Activated CD4-positive, alpha-beta T cell treated with anti-CD3 and anti-CD28 coated beads, Interleukin-2, amount 50 U/mL, for 1 hour (primary cell): ENCODE measurements at regions not wholly inside any gene's neighbourhood (a gene's known extent, or its start where the extent isn't known, plus 50 kb on each side); places are given as distances from the start of the nearest gene placed in this dataset.

Experiments
- DNase-seq: peaks from one replicate; pipeline ENCODE4 v3.0.0-alpha.2; 2020

DNA sequence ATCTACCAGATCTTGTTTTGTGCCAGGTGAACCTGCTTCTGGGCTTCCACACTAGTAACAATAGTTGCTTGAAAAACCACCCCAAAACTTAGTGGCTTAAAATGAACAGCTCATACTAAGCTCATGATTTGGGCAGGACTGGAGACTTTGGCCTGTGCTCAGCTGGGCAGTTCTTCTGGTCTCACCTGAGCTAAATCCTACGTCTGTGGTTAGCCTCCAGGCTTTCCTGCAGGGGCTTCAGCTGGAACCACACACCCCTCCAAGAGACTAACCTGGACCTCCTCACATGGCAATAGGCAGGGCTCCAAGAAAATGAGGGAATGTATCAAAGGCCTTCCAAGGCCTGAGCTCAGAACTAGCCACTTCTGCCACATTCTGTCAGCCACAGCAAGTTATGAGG lies 144.1 kb downstream of the CD8B2 start:
- no peak for DNase-seq

DNA sequence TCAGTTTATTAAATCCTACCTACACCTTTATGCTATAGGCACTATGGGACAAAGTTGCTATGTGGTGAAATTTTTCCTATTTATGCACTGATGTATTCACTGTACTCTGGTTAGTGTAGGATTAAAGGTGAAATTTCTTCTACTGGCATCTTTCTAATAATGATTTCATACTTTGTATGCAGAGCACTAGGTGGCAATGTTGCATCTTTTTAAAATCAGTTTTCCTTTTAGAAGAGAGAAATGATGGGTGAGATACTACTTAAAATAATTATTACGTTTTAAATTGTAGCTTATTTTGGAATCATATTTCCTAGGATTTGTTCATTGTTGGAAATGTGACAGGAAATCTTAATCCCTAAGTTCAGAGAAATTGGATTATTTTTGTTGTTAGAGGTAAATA lies 150.9 kb downstream of the CD8B2 start:
- DNase-seq, result no peak

DNA sequence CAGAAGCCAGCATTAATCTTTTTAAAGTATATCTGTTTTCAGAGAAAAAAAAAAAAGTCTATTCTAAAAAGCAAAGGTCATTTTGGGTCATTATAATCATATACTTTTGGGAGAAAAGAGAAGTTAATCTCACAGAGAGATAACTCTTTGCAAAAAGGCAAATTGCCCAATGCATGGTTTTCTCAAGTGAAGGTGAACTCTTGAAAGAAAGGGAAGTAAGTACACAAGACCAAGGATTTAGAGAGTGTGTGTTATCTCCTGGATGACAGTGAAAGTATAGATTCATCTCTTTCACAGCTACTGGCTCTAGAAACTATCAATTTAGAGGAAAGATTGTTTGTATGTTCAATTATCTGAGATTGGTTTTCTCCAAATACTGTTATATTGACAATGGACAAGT lies 151.4 kb downstream of the CD8B2 start:
- no peak for DNase-seq

GRCh38 chr2:106642679-106643078 lies 155.5 kb downstream of the CD8B2 start:
- DNase-seq, result no peak

DNA sequence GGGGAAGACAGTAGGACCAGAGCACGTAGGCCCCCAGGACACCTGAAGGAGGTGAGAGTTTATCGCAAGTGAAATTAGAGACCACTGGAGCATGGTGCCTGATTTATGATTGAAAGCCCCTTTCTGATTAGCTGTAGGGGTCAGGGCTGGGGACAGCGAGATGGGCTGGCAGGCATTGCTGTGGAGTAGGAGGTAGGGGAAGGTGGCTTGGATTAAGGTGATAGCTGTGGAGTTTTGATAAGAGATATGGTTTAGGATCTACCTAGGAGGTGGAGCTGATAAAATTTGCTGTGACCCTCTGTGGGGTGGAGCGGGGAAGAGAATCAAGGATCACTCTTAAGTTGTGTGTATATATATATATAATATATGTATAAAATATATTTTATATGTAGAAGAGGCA lies 157.5 kb downstream of the CD8B2 start:
- no peak for DNase-seq

GRCh38 chr2:106646605-106647004 lies 159.4 kb downstream of the CD8B2 start:
- no peak for DNase-seq

DNA sequence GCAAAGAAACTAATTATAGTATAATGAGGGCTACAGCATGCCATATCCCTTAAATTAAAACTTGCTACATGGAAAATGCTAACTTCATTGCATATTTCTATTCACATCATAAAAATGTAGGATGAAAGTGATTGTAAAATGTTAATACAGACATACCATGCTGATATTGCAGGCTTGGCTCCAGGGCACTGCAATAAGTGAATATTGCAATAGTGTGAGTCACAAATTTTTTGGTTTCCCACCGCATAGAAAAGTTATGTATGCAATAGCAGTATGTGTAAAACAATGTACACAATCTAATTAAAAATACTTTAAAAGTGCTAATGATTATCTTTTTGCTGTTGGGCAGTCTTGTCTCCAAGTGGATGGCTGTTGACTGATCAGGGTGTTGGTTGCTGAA lies 162.1 kb downstream of the CD8B2 start:
- DNase-seq, result no peak

GRCh38 chr2:106653465-106653864 lies 166.3 kb downstream of the CD8B2 start:
- no peak for DNase-seq

DNA sequence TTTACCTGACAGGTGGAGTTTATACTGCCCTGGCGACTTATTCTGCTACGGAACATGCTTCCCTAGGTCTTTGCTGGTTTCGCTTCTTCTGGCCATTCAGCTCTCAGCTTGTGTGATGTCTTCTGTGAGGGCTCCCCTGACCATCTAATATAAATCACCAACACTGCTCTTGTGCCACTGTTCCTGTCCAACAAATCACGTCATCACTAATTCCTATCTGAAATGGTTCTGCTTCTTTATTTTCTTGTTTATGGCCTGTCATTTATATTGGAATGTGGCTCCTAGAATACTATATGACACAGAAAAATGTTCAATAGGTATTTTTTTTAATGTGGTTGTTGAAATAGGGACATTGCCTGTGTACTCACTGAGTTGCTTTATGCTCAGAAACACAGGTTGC lies 171.5 kb downstream of the CD8B2 start:
- DNase-seq, result no peak

GRCh38 chr2:106664669-106665068 lies 177.5 kb downstream of the CD8B2 start:
- no peak for DNase-seq

DNA sequence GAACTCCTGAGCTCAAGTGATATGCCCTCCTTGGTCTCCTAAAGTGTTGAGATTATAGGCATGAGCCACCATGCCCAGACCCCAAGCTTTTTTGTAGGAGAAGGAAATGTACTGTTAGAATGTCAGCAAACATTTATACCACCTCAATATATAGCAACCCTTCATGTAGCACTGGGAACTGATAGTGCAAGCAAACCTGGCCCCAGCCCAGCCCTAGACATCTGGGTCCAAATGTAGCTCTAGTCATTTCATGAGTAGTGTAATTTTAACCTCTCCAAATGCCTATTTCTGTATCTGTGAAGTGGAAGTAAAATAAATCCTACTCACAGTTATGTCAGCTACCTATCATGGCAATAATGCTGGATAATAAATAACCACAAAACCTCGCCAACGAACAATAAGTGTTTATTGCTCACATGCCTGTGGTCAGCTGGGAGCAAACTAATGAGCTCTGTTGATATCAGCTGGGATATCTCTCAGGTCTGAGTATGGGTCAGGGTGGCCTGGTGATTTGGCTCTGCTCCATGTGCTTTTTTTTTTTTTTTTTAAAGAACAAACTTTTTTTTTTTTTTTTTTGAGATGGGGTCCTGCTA lies 180.4 kb downstream of the CD8B2 start:
- DNase-seq, result no peak

GRCh38 chr2:106685180-106685897 lies 198.2 kb downstream of the CD8B2 start:
- no peak for DNase-seq

DNA sequence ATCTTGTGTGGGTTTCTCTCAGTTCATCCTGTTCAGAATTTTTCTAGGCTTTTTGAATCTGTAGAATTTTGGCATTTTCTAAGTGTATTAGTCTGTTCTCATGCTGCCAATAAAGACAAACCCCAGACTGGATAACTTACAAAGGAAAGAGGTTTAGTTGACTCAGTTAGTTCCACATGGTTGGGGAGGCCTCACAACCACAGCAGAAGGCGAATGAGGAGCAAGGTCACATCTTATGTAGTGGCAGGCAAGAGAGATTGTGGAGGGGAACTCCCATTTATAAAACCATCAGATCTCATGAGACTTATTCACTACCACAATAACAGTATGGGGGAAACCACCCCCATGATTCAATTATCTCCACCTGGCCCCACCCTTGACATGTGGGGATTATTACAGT lies 199.2 kb downstream of the ST6GAL2 start:
- DNase-seq, result no peak

GRCh38 chr2:106694964-106695470 lies 190.9 kb downstream of the ST6GAL2 start:
- no peak for DNase-seq

- no peak for DNase-seq
Observed at GRCh38 chr2:106695919-106696318, 190.0 kb downstream of the ST6GAL2 start.

DNA sequence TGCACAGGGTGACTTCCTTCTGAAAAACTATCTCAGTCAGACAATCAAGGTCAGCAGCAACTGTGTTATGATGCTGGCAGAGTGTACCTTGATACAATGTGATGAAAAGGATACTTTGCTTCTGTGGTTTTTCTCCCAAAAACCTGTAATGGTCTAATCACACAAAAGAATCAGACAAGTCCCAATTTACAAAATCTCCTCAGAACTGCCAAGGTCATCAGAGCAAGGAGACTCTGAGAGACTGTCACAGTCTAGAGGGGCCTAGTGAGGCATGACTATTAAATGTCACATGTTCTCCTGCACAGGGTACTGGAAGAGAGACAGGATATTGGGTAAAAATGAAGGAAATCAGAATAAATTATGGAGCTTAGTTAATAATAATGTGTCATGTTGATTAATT lies 185.4 kb downstream of the ST6GAL2 start:
- no peak for DNase-seq

GRCh38 chr2:106701203-106702022 lies 184.6 kb downstream of the ST6GAL2 start:
- DNase-seq, result no peak

- DNase-seq, result no peak
Observed at GRCh38 chr2:106703161-106703560, 182.8 kb downstream of the ST6GAL2 start.

DNA sequence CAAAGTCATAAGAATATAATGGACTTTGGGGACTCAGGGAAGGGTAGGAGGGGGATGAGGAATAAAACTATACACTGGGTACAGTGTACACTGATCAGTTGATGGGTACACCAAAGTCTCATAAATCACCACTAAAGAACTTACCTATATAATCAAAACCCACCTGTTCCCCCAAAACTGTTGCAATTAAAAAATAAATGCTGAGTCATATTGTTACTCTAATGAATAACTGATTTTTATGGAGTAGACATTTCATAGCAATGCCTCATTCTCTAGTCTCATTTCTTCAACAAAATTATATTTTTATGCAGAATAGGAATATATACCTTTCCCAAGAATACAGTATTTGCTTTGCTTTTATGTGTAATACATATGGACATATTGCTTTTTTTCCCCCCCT lies 181.2 kb downstream of the ST6GAL2 start:
- no peak for DNase-seq

- no peak for DNase-seq
Observed at GRCh38 chr2:106705877-106706276, 180.1 kb downstream of the ST6GAL2 start.

- DNase-seq, result no peak
Observed at GRCh38 chr2:106706283-106706682, 179.7 kb downstream of the ST6GAL2 start.

GRCh38 chr2:106708209-106708608 lies 177.8 kb downstream of the ST6GAL2 start:
- DNase-seq, result no peak

- no peak for DNase-seq
Observed at GRCh38 chr2:106709229-106709628, 176.7 kb downstream of the ST6GAL2 start.

- no peak for DNase-seq
Observed at GRCh38 chr2:106719222-106719621, 166.7 kb downstream of the ST6GAL2 start.
